ENCODE measurements at regions not wholly inside any gene's neighbourhood (a gene's known extent, or its start where the extent isn't known, plus 50 kb on each side); places are given as distances from the start of the nearest gene placed in this dataset.

GRCh38 chr5:154603485-154603884 is 125.5 kb upstream of the HAND1 start:
- H3K4me2 ChIP-seq (ENCODE audit: low read length) = no peak overlapping the region
- no peak overlapping the region for H3K27ac ChIP-seq (ENCODE audit: low read length)
- TF ChIP-seq EZH2 (IDR thresholded peaks at IDR 0.05; ENCODE audit: borderline replicate concordance, insufficient read depth, low read length, poor library complexity, severe bottlenecking) = no peak
- TF ChIP-seq TAF1 (IDR thresholded peaks at IDR 0.05; ENCODE audit: low read depth) = no peak
- TF ChIP-seq EP300 (conservative IDR thresholded peaks at IDR 0.05; ENCODE audit: poor library complexity, severe bottlenecking) = no peak
- no peak for TF ChIP-seq MXI1 (conservative IDR thresholded peaks at IDR 0.05; ENCODE audit: poor library complexity, severe bottlenecking)
- TF ChIP-seq, protein P1, sequence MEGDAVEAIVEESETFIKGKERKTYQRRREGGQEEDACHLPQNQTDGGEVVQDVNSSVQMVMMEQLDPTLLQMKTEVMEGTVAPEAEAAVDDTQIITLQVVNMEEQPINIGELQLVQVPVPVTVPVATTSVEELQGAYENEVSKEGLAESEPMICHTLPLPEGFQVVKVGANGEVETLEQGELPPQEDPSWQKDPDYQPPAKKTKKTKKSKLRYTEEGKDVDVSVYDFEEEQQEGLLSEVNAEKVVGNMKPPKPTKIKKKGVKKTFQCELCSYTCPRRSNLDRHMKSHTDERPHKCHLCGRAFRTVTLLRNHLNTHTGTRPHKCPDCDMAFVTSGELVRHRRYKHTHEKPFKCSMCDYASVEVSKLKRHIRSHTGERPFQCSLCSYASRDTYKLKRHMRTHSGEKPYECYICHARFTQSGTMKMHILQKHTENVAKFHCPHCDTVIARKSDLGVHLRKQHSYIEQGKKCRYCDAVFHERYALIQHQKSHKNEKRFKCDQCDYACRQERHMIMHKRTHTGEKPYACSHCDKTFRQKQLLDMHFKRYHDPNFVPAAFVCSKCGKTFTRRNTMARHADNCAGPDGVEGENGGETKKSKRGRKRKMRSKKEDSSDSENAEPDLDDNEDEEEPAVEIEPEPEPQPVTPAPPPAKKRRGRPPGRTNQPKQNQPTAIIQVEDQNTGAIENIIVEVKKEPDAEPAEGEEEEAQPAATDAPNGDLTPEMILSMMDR (IDR thresholded peaks at IDR 0.05; ENCODE audit: poor library complexity, severe bottlenecking) = no peak
- no peak for TF ChIP-seq SMC3 (conservative IDR thresholded peaks at IDR 0.05; ENCODE audit: poor library complexity)
- H4K20me1 ChIP-seq (ENCODE audit: insufficient read depth) = no peaks in the 10 kb centered on the region
- H3K4me3 ChIP-seq (ENCODE audit: low read length) = no peak overlapping the region
- no peak overlapping the region for H3K9ac ChIP-seq (ENCODE audit: low read length)
- no peaks in the 10 kb centered on the region for H3F3A ChIP-seq (ENCODE audit: insufficient read depth, low read length, poor library complexity, severe bottlenecking)
- H3K9me2 ChIP-seq (ENCODE audit: insufficient read depth, low read length) = no peaks in the 10 kb centered on the region
- H3K79me2 ChIP-seq (replicated peaks; ENCODE audit: insufficient read depth, low read length) = no peaks in the 10 kb centered on the region
- H2AFZ ChIP-seq (ENCODE audit: low read depth, low read length) = no peak overlapping the region
- H3K9me3 ChIP-seq (ENCODE audit: low read length) = no peaks in the 10 kb centered on the region
- H3K27me3 ChIP-seq (ENCODE audit: insufficient read depth, low read depth, low read length) = peaks cover 3% of the 10 kb centered on the region
- no peaks in the 10 kb centered on the region for H3K36me3 ChIP-seq (ENCODE audit: insufficient read depth, low read length)

- Histone ChIP-seq H4K20me1 (ENCODE audit: insufficient read depth) (no peaks in the 10 kb centered on the region), H3K79me2 (replicated peaks; ENCODE audit: insufficient read depth, low read length) (no peaks in the 10 kb centered on the region), H3K4me3 (ENCODE audit: low read length) (no peak overlapping the region), H3F3A (ENCODE audit: insufficient read depth, low read length, poor library complexity, severe bottlenecking) (no peaks in the 10 kb centered on the region), H3K9ac (ENCODE audit: low read length) (no peak overlapping the region), H3K27me3 (ENCODE audit: insufficient read depth, low read depth, low read length) (peaks cover 3% of the 10 kb centered on the region), H2AFZ (ENCODE audit: low read depth, low read length) (no peak overlapping the region), H3K27ac (ENCODE audit: low read length) (no peak overlapping the region), H3K4me2 (ENCODE audit: low read length) (no peak overlapping the region), H3K36me3 (ENCODE audit: insufficient read depth, low read length) (no peaks in the 10 kb centered on the region), H3K9me2 (ENCODE audit: insufficient read depth, low read length) (no peaks in the 10 kb centered on the region), H3K9me3 (ENCODE audit: low read length) (no peaks in the 10 kb centered on the region)
- TF ChIP-seq POLR2AphosphoS5 (IDR thresholded peaks at IDR 0.05) = no peak
- no peak for TF ChIP-seq TAF1 (IDR thresholded peaks at IDR 0.05; ENCODE audit: low read depth)
- no peak for TF ChIP-seq REST (IDR thresholded peaks at IDR 0.05; ENCODE audit: borderline replicate concordance)
- TF ChIP-seq EP300 (conservative IDR thresholded peaks at IDR 0.05; ENCODE audit: poor library complexity, severe bottlenecking) = no peak
- no peak for TF ChIP-seq SMC3 (conservative IDR thresholded peaks at IDR 0.05; ENCODE audit: poor library complexity)
- no peak for TF ChIP-seq EZH2 (IDR thresholded peaks at IDR 0.05; ENCODE audit: borderline replicate concordance, insufficient read depth, low read length, poor library complexity, severe bottlenecking)
- TF ChIP-seq RAD21 (conservative IDR thresholded peaks at IDR 0.05) = no peak
- TF ChIP-seq, protein P1 (IDR thresholded peaks at IDR 0.05; ENCODE audit: poor library complexity, severe bottlenecking) = no peak
- no peak for TF ChIP-seq MXI1 (conservative IDR thresholded peaks at IDR 0.05; ENCODE audit: poor library complexity, severe bottlenecking)
These were observed 125.0 kb upstream of the HAND1 start for GRCh38 chr5:154603011-154603410.
